ENCODE measurements at regions not wholly inside any gene's neighbourhood (a gene's known extent, or its start where the extent isn't known, plus 50 kb on each side); places are given as distances from the start of the nearest gene placed in this dataset.

DNA sequence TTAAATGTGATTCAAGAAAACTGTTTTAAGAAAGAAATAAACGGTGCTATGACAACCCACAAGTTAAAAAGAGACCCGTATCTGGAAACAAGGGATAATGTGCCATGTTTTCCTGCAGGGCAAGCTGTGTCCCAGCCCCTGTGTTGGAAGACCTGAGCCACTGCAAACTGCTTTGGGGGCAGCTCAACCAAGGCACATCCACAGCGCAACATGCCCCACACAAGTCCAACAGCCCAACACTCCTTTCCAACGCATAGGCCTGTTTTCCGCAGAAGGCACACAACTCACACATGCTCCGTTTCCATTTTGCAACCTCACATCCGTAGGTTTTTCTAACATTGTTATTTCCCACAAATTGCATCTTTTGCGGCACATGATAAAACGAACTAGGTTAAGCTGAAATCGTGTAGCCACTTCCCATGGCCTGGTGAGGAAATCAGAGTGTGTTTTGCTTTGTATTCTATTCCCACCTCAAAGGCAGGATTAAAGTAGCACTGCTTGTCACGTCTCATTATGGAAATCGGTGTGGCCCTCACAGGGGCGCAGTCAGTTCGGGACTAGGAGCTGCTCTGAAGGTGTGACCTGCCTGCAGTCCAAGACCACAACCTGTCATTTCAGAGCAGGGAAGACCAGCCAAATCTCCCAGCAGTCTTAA, 50.5 kb upstream of the ZNF516 start:
- no peaks in the 10 kb centered on the region for H3K9me3 ChIP-seq
- TF ChIP-seq, protein P1, sequence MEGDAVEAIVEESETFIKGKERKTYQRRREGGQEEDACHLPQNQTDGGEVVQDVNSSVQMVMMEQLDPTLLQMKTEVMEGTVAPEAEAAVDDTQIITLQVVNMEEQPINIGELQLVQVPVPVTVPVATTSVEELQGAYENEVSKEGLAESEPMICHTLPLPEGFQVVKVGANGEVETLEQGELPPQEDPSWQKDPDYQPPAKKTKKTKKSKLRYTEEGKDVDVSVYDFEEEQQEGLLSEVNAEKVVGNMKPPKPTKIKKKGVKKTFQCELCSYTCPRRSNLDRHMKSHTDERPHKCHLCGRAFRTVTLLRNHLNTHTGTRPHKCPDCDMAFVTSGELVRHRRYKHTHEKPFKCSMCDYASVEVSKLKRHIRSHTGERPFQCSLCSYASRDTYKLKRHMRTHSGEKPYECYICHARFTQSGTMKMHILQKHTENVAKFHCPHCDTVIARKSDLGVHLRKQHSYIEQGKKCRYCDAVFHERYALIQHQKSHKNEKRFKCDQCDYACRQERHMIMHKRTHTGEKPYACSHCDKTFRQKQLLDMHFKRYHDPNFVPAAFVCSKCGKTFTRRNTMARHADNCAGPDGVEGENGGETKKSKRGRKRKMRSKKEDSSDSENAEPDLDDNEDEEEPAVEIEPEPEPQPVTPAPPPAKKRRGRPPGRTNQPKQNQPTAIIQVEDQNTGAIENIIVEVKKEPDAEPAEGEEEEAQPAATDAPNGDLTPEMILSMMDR (IDR thresholded peaks at IDR 0.05): no peak
- H3K27ac ChIP-seq: no peak overlapping the region
- DNase-seq: no peak
- no peaks in the 10 kb centered on the region for H3K4me1 ChIP-seq
- intact Hi-C loops (cut with DNase I; ENCODE audit: low total_unique reads): no loop called here
- H3K27me3 ChIP-seq: peaks cover 0 to 27% of the 10 kb centered on the region in 2 donors
- H3K36me3 ChIP-seq: no peaks in the 10 kb centered on the region
- no peak overlapping the region for H3K4me3 ChIP-seq

DNA sequence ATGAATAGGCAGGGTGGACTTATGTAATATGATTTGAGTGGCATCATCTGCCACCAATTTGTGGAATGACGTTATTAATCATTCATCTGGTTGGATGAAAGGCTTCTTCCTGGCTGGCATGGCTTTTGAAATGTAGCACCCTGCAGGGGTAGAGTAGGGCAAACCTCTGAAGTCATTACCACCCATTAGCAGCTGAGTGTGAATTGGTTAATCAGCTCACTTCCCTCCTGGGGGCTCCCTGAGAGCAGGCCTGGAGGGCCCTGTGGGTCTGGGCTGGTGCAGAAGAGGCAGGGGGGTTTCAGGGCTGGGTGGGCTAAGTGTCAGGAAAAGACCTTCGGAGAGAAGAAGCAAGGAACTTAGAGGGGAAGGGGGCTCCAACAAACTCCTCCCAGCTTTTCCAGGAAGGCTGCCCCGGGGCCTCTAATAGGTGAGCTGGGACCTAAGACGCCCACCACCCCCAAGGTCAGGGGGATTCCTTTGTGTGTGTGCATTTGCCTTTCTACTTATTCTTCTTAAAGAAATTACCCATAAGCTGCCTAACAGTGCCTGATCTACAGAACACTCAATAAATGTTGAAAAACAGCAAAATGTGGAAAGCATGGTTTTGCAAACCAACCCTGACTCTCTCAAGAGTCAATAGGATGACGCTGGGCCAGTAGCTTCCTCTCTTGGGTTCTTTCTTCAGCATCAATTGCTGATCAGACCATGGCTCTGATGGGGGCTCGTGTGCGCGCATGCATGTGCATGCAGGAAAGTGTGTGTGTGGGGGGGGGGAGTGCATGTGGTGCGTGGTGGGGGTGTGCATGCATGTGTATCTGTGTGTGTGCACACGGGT, 49.7 kb upstream of the ZNF516 start:
- intact Hi-C loops (cut with DNase I; ENCODE audit: low total_unique reads): no loop called here
- Histone ChIP-seq H3K4me3 (no peak overlapping the region), H3K27ac (no peak overlapping the region), H3K27me3 (peaks cover 0 to 28% of the 10 kb centered on the region in 2 donors), H3K36me3 (no peaks in the 10 kb centered on the region), H3K9me3 (no peaks in the 10 kb centered on the region), H3K4me1 (no peaks in the 10 kb centered on the region)
- TF ChIP-seq, protein P1 (IDR thresholded peaks at IDR 0.05): no peak
- DNase-seq: no peak

All from tibial artery (tissue), 4 donors.